ENCODE measurements at regions not wholly inside any gene's neighbourhood (a gene's known extent, or its start where the extent isn't known, plus 50 kb on each side); places are given as distances from the start of the nearest gene placed in this dataset.

DNA sequence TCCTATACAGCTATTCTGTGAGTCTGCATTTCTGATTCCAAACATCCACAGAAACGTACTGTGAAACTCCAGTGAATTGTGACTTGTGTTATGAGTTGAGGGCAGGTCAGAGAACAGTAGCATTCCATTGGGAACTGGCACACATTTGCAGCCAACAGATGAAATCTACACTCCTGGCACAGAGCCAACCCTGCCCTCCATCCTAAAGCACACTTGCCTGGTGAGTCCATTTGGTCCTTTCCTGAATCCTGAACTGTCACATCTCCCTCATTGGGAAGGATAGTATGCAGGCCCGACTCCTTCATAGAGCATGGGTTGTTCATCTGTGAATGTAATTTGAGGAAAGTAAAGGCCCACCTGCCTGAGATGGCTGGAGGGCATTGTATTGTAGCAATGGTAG lies 314.3 kb upstream of the RASGRP1 start:
- no peak for FAIRE-seq
- Histone ChIP-seq H3K27me3 (replicated peaks in 1 of 4; ENCODE audit: control insufficient read depth in 3 of 4, extremely low read depth in 1 of 4, insufficient read depth in 3 of 4, low read length in 3 of 4) (no peaks in the 10 kb centered on the region), H3K4ac (replicated peaks; ENCODE audit: insufficient read length, low read depth, low read length) (no peak overlapping the region), H3K56ac (replicated peaks; ENCODE audit: insufficient read length, low read depth, low read length) (no peak overlapping the region), H3K9me3 (ENCODE audit: insufficient read depth in 2 of 2, low read depth in 1 of 2, low read length in 1 of 2) (no peaks in the 10 kb centered on the region), H3K23me2 (ENCODE audit: low read depth, low read length) (no peaks in the 10 kb centered on the region), H3K9ac (replicated peaks in 1 of 4; ENCODE audit: extremely low read depth in 1 of 4, low read depth in 3 of 4, low read length in 3 of 4) (no peak overlapping the region), H3K79me2 (ENCODE audit: control insufficient read depth in 1 of 2, insufficient read depth in 2 of 2, low read length in 2 of 2) (no peaks in the 10 kb centered on the region), H3K23ac (ENCODE audit: insufficient read length) (no peak overlapping the region), H3K79me1 (ENCODE audit: low read depth, low read length) (no peaks in the 10 kb centered on the region), H2BK15ac (ENCODE audit: low read length) (no peak overlapping the region), H4K20me1 (replicated peaks in 1 of 2; ENCODE audit: control insufficient read depth in 1 of 2, insufficient read depth in 2 of 2, low read length in 2 of 2) (no peaks in the 10 kb centered on the region), H2AK5ac (ENCODE audit: low read depth, low read length) (no peak overlapping the region), H4K8ac (ENCODE audit: extremely low read depth, insufficient read depth, low read length) (no peak overlapping the region), H2BK120ac (replicated peaks; ENCODE audit: low read depth, low read length) (no peak overlapping the region), H3K4me1 (replicated peaks in 1 of 4; ENCODE audit: control insufficient read depth in 3 of 4, insufficient read depth in 4 of 4, low read length in 3 of 4) (no peaks in the 10 kb centered on the region), H4K91ac (replicated peaks; ENCODE audit: insufficient read length, low read length) (no peak overlapping the region), H2BK12ac (ENCODE audit: low read depth, low read length) (no peak overlapping the region), H3K27ac (ENCODE audit: low read depth, low read length) (no peak overlapping the region), H4K5ac (ENCODE audit: insufficient read length, low read depth, low read length) (no peak overlapping the region), H3K36me3 (ENCODE audit: control insufficient read depth in 2 of 4, insufficient read depth in 4 of 4, low read length in 3 of 4) (no peaks in the 10 kb centered on the region), H3K18ac (ENCODE audit: extremely low read depth, low read length) (no peak overlapping the region), H2BK20ac (ENCODE audit: low read length) (no peak overlapping the region), H2AFZ (ENCODE audit: low read length) (peak overlapping the region; percentile 5; the same call in 1 of the 2 replicates), H3K4me2 (ENCODE audit: insufficient read depth in 1 of 2, low read depth in 2 of 2, low read length in 2 of 2) (no peak overlapping the region), H3K4me3 (ENCODE audit: extremely low read depth in 1 of 4, insufficient read depth in 2 of 4, low read depth in 3 of 4, low read length in 4 of 4) (no peak overlapping the region), H3K14ac (ENCODE audit: insufficient read length) (no peak overlapping the region), H2BK5ac (ENCODE audit: low read depth, low read length) (no peak overlapping the region)
- ChIA-PET CTCF (ENCODE audit: partially characterized antibody) (interaction anchor here (0.7 kb wide), 1 partner anchor 16 kb away, joined by 3 read pairs; no protein-coding TSS in a partner anchor), POLR2A (ENCODE audit: partially characterized antibody) (no interaction called here)
- WGBS, 2 experiments (ENCODE audit: extremely low coverage in 1 of 2, insufficient coverage in 1 of 2, insufficient read length in 1 of 2, insufficient replicate concordance in 2 of 2, low coverage in 1 of 2, low lambda C conversion rate in 2 of 2, missing lambda C conversion rate in 1 of 2), result 85% methylated on average over 2 of the region's 2 CpGs; no CpG with 5 or more reads in 1 of the 2 experiments
- no peak for DNase-seq (ENCODE audit: low read depth in 1 of 2, low spot score in 2 of 2)
- TF ChIP-seq BRCA1 (IDR thresholded peaks at IDR 0.05; ENCODE audit: low read depth, low read length) (no peak), RBBP5 (IDR thresholded peaks at IDR 0.05; ENCODE audit: borderline replicate concordance, low read depth, low read length) (no peak), JUN (IDR thresholded peaks at IDR 0.05; ENCODE audit: low read depth, low read length) (no peak), EP300 (IDR thresholded peaks at IDR 0.05; ENCODE audit: borderline replicate concordance in 1 of 2, low read depth in 2 of 2, low read length in 2 of 2) (no peak), CHD2 (IDR thresholded peaks at IDR 0.05; ENCODE audit: low read length) (no peak), HDAC2 (IDR thresholded peaks at IDR 0.05; ENCODE audit: borderline replicate concordance in 1 of 2, low read depth in 2 of 2, low read length in 2 of 2) (no peak), SUZ12 (IDR thresholded peaks at IDR 0.05; ENCODE audit: low read length) (no peak), SIX5 (IDR thresholded peaks at IDR 0.05; ENCODE audit: low read depth, low read length) (no peak), CEBPB (IDR thresholded peaks at IDR 0.05; ENCODE audit: low read depth, low read length) (no peak), RAD21 (IDR thresholded peaks at IDR 0.05 in 1 of 2, conservative IDR thresholded peaks at IDR 0.05 in 1 of 2; ENCODE audit: low read depth in 2 of 2, low read length in 2 of 2) (no peak), POLR2A (IDR thresholded peaks at IDR 0.05; ENCODE audit: control extremely low read depth in 1 of 2, low read depth in 2 of 2, low read length in 2 of 2) (no peak), POU5F1 (IDR thresholded peaks at IDR 0.05; ENCODE audit: low read depth, low read length) (no peak), SAP30 (IDR thresholded peaks at IDR 0.05; ENCODE audit: insufficient read depth, insufficient replicate concordance, low read length) (no peak)
